Neural progenitor cell (in vitro differentiated cells): ENCODE measurements at regions not wholly inside any gene's neighbourhood (a gene's known extent, or its start where the extent isn't known, plus 50 kb on each side); places are given as distances from the start of the nearest gene placed in this dataset.

ENCODE experiments used
- DNase-seq: peaks from one replicate; pipeline ENCODE4 v3.0.0-alpha.2; 2016; ENCODE audit warnings: low spot score
- H2AFZ ChIP-seq: fragments of 200-600 bp; sonication (generic); replicated peaks from 2 replicates; pipeline ENCODE4 v1.6.1; 2016; ENCODE audit warnings: antibody characterized with exemption
- H3F3A ChIP-seq: fragments of 200-600 bp; sonication (generic); 2 replicates; pipeline ENCODE4 v1.6.1; 2016; ENCODE audit warnings: antibody characterized with exemption, low read depth
- H3K27ac ChIP-seq: fragments of 200-600 bp; sonication (generic); 2 replicates; pipeline ENCODE4 v1.5.1; 2016; ENCODE audit warnings: mild to moderate bottlenecking
- H3K27me3 ChIP-seq: fragments of 200-600 bp; sonication (generic); 2 replicates; pipeline ENCODE4 v1.6.1; 2016; ENCODE audit warnings: mild to moderate bottlenecking, moderate library complexity
- H3K36me3 ChIP-seq: fragments of 200-600 bp; sonication (generic); 2 replicates; pipeline ENCODE4 v1.5.1; 2016
- H3K4me1 ChIP-seq: fragments of 200-600 bp; sonication (generic); 2 replicates; pipeline ENCODE4 v1.6.1; 2016; ENCODE audit warnings: mixed run types
- H3K4me2 ChIP-seq: fragments of 200-600 bp; sonication (generic); 2 replicates; pipeline ENCODE4 v1.6.1; 2016
- H3K4me3 ChIP-seq: fragments of 200-600 bp; sonication (generic); 2 replicates; pipeline ENCODE4 v1.5.1; 2016
- H3K79me2 ChIP-seq: fragments of 200-600 bp; sonication (generic); 2 replicates; pipeline ENCODE4 v1.6.1; 2016; ENCODE audit warnings: low read depth
- H3K9ac ChIP-seq: fragments of 200-600 bp; sonication (generic); 2 replicates; pipeline ENCODE4 v1.6.1; 2016
- H3K9me3 ChIP-seq: fragments of 200-600 bp; sonication (generic); 2 replicates; pipeline ENCODE4 v1.5.1; 2016; ENCODE audit warnings: low read depth
- H4K20me1 ChIP-seq: fragments of 200-600 bp; sonication (generic); 2 replicates; pipeline ENCODE4 v1.6.1; 2016; ENCODE audit warnings: low read depth
- H3K27ac Mint-ChIP-seq: 3 replicates; pipeline ENCODE4 v1.8.0; 2021; ENCODE audit warnings: mixed read lengths
- H3K27me3 Mint-ChIP-seq: 2 replicates; pipeline ENCODE4 v1.8.0; 2022; ENCODE audit warnings: low read depth, mild to moderate bottlenecking, inconsistent platforms, moderate library complexity, mixed read lengths; ENCODE audit not compliant: insufficient read depth
- H3K36me3 Mint-ChIP-seq: 3 replicates; pipeline ENCODE4 v1.8.0; 2021; ENCODE audit warnings: mixed read lengths
- H3K4me1 Mint-ChIP-seq: 3 replicates; pipeline ENCODE4 v1.8.0; 2021; ENCODE audit warnings: mixed read lengths
- H3K4me3 Mint-ChIP-seq: 3 replicates; pipeline ENCODE4 v1.8.0; 2021; ENCODE audit warnings: mild to moderate bottlenecking, moderate library complexity, mixed read lengths
- H3K9me3 Mint-ChIP-seq: 3 replicates; pipeline ENCODE4 v1.8.0; 2020; ENCODE audit warnings: mixed read lengths
- EZH2 ChIP-seq: fragments of 200-600 bp; sonication (generic); IDR thresholded peaks from 2 replicates; pipeline ENCODE4 v1.6.1; 2017; ENCODE audit warnings: antibody characterized with exemption, mild to moderate bottlenecking, moderate library complexity
- EZH2phosphoT487 ChIP-seq: fragments of 200-600 bp; sonication (generic); IDR thresholded peaks from 2 replicates; pipeline ENCODE4 v1.6.1; 2017; ENCODE audit warnings: antibody characterized with exemption
- TF ChIP-seq, protein P1 (sequence below): fragments of 200-600 bp; sonication (generic); IDR thresholded peaks from 2 replicates; pipeline ENCODE4 v1.5.1; 2017; ENCODE audit warnings: antibody characterized with exemption, mild to moderate bottlenecking

DNA sequence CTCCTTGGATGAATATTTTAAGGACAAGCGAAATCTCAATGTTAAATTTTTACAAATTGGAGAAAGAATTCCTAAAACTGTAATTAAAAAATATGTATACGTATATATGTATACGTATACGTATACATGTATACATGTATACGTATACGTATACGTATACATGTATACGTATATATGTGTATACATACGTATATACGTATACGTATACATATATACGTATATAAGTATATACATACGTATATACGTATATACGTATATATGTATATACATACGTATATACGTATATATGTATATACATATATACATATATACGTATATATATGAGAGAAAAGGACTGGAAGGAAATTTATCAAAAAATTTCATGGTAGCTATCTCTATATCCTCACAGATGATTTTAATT is 110.2 kb upstream of the ACKR3 start:
- H3K36me3 Mint-ChIP-seq, result no peaks in the 10 kb centered on the region
- DNase-seq, result no peak
- H3K4me1 Mint-ChIP-seq, result peaks cover 8% of the 10 kb centered on the region
- Histone ChIP-seq H3K4me1 (no peaks in the 10 kb centered on the region), H3K27ac (no peak overlapping the region), H4K20me1 (no peaks in the 10 kb centered on the region), H3K79me2 (no peaks in the 10 kb centered on the region), H3F3A (no peaks in the 10 kb centered on the region), H3K4me2 (no peak overlapping the region), H3K4me3 (no peak overlapping the region), H3K27me3 (no peaks in the 10 kb centered on the region), H3K36me3 (no peaks in the 10 kb centered on the region), H2AFZ (no peak overlapping the region), H3K9me3 (no peaks in the 10 kb centered on the region), H3K9ac (no peak overlapping the region)
- TF ChIP-seq, protein P1, sequence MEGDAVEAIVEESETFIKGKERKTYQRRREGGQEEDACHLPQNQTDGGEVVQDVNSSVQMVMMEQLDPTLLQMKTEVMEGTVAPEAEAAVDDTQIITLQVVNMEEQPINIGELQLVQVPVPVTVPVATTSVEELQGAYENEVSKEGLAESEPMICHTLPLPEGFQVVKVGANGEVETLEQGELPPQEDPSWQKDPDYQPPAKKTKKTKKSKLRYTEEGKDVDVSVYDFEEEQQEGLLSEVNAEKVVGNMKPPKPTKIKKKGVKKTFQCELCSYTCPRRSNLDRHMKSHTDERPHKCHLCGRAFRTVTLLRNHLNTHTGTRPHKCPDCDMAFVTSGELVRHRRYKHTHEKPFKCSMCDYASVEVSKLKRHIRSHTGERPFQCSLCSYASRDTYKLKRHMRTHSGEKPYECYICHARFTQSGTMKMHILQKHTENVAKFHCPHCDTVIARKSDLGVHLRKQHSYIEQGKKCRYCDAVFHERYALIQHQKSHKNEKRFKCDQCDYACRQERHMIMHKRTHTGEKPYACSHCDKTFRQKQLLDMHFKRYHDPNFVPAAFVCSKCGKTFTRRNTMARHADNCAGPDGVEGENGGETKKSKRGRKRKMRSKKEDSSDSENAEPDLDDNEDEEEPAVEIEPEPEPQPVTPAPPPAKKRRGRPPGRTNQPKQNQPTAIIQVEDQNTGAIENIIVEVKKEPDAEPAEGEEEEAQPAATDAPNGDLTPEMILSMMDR, result no peak
- TF ChIP-seq EZH2phosphoT487 (no peak), EZH2 (no peak)
- no peaks in the 10 kb centered on the region for H3K27me3 Mint-ChIP-seq
- no peak overlapping the region for H3K4me3 Mint-ChIP-seq
- no peak overlapping the region for H3K27ac Mint-ChIP-seq
- H3K9me3 Mint-ChIP-seq, result peaks cover 12% of the 10 kb centered on the region

DNA sequence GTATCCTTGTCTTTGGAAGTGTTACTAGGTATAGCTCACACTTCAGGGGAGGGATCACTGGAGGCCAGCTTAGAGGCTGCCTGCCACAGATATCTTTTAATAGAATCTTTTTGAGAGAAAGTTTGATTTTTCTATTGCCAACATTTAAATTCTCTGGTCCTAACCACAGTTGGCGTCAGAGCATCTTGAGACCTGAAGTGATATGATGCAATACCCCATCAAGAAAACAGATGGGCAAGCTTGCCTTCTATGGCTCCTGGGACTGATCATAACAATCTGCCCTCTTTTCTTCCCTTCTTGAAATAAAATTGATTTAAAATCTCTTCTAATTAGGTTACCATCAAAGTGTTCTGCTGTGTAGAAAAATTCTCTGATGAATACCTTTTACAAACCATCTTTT is 105.5 kb upstream of the ACKR3 start:
- Histone ChIP-seq H3K4me2 (no peak overlapping the region), H3K4me3 (no peak overlapping the region), H3F3A (no peaks in the 10 kb centered on the region), H4K20me1 (no peaks in the 10 kb centered on the region), H3K9ac (no peak overlapping the region), H3K27ac (no peak overlapping the region), H3K36me3 (no peaks in the 10 kb centered on the region), H3K79me2 (no peaks in the 10 kb centered on the region), H3K27me3 (no peaks in the 10 kb centered on the region), H3K4me1 (no peaks in the 10 kb centered on the region), H2AFZ (no peak overlapping the region), H3K9me3 (no peaks in the 10 kb centered on the region)
- Mint-ChIP-seq H3K4me3 (no peak overlapping the region), H3K27me3 (peaks cover 2% of the 10 kb centered on the region), H3K4me1 (no peaks in the 10 kb centered on the region), H3K9me3 (peaks cover 27% of the 10 kb centered on the region), H3K36me3 (peaks cover 4% of the 10 kb centered on the region), H3K27ac (no peak overlapping the region)
- no peak for DNase-seq
- TF ChIP-seq, protein P1, result no peak
- TF ChIP-seq EZH2phosphoT487 (no peak), EZH2 (no peak)

DNA sequence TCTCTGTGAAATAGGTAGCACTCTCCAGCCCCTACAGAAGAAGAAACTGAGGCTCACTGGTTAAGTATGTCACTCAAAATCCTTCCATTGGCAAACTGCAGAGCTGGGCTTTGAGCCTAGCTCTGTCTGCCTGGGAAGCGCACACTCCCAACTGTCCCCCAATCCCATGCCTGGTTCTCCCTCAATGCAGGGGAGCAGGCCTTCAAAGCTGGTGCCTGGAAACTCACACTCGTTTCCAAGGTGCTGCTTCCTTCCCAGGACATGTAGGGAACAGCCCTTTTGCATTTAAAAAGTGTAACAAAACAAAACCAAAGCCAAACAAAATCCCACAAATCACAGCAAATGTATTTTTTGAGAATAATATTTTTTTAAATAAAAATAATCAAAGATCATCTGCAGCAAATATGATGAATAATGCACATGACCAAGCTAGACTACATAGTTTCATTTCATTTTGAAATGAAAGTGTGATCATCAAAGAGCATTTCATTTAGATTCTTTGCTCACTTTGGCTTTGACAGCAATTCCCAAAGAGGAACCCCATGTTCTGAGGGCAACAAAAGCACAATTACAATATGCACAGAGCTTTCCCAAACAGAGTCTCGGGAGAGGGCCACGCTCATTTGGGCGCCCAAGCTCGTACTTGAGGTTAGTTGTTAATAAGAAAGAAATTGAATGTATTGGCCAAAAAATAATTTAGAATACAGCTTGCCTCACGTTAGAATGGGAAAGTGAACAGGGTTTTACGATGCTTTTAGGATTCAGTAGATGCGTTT is 96.7 kb upstream of the ACKR3 start:
- no peak overlapping the region for H3K4me3 Mint-ChIP-seq
- Histone ChIP-seq H3F3A (no peaks in the 10 kb centered on the region), H4K20me1 (no peaks in the 10 kb centered on the region), H3K4me2 (no peak overlapping the region), H3K4me3 (no peak overlapping the region), H3K9me3 (no peaks in the 10 kb centered on the region), H3K36me3 (no peaks in the 10 kb centered on the region), H3K27ac (no peak overlapping the region), H3K4me1 (no peaks in the 10 kb centered on the region), H3K79me2 (no peaks in the 10 kb centered on the region), H3K9ac (no peak overlapping the region), H3K27me3 (no peaks in the 10 kb centered on the region), H2AFZ (no peak overlapping the region)
- H3K27ac Mint-ChIP-seq, result peak overlapping the region; percentile 46
- H3K36me3 Mint-ChIP-seq, result no peaks in the 10 kb centered on the region
- peaks cover 2% of the 10 kb centered on the region for H3K9me3 Mint-ChIP-seq
- TF ChIP-seq EZH2phosphoT487, result no peak
- TF ChIP-seq, protein P1, result no peak
- TF ChIP-seq EZH2, result no peak
- no peaks in the 10 kb centered on the region for H3K27me3 Mint-ChIP-seq
- DNase-seq, result no peak
- peaks cover 4% of the 10 kb centered on the region for H3K4me1 Mint-ChIP-seq
